ENCODE measurements at regions not wholly inside any gene's neighbourhood (a gene's known extent, or its start where the extent isn't known, plus 50 kb on each side); places are given as distances from the start of the nearest gene placed in this dataset.

DNA sequence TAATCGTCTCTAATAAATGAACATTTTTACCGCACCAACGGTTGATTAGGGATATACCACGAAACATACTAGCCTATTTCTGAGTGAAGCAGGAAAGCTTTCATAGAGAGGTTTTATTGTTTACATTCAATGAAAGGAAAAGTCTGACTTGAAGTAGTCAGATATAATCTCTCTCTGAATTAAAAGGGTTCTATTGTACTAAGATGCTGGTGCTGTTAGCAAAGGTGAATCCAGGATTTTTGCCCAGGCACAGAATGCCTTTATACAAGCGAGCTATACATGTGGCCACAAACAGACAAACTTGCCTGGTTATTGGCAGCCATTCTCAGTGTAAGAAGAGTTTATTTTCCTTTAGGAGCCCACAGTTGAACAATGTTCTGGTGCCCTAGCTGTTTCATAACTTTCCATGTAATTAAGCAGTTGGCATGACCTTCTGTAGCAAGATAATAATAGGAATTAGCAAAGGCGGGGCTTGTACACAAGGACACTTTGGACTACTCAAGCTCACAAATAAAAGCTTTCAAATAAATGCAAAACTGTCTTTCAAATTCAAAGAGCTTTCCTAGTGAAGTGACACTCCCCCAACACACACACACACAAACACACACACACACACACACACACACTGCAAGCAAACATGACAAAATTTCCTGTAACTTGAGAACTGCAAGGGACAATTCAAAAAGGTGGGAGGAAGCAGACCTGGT is 198.7 kb upstream of the MAP3K1 start:
- no peak for ATAC-seq (ENCODE audit: low FRiP score)
- DNase-seq: no peak
- H3K4me1 ChIP-seq (ENCODE audit: control insufficient read depth in 1 of 2, insufficient read depth in 2 of 2, low read length in 2 of 2): no peaks in the 10 kb centered on the region
- H3K27ac ChIP-seq (ENCODE audit: low read depth in 1 of 2, low read length in 2 of 2): no peak overlapping the region
- H3K9me3 ChIP-seq (ENCODE audit: control insufficient read depth, low read length): peaks cover 1% of the 10 kb centered on the region
- no peaks in the 10 kb centered on the region for H3K27me3 ChIP-seq (ENCODE audit: control insufficient read depth in 1 of 2, insufficient read depth in 2 of 2, low read length in 1 of 2)
- intact Hi-C loops (cut with DNase I): no loop called here
- H3K36me3 ChIP-seq (ENCODE audit: control insufficient read depth in 1 of 2, insufficient read depth in 2 of 2, low read length in 1 of 2): no peaks in the 10 kb centered on the region
- H3K4me3 ChIP-seq (ENCODE audit: low read length in 2 of 2): no peak overlapping the region
- 66 to 76% methylated on average over 6 of the region's 6 CpGs for WGBS, 2 donors

DNA sequence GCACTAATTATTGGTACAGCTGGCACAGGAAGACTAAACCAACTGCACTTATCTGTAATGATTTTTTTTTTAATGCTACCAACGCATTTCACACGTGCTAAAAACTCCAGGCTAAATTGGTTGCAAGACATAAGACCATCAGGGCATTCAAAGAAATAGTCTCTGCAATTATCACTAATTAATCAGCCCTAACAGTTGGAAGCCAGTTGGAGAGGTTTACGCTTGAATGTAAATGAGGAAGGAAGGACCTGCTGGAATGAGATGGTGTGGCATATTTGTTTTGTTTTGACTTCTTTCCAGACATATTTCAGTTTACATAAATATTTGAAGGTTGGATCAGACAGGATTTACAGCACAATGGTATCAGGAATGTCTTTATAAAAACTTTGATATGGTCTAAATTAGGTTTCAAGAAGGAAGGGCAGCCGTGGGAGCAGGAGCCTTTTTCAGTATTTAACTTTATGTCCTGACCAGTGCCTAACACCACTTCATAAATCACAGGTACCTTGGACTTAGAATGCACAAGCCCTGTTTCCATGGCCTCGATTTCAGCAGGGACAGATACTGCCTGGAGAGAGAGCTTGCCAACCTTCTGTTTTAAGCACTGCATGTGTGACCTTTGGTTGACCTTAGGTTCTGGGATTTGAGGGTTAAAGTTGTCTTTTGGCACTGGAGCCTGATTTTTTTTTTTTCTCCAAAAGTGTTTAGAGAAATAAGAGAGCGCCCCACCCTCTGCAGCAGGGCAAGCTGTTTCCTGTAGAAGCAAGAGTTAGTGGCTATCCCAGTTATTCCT is 199.8 kb upstream of the MAP3K1 start:
- H3K27ac ChIP-seq (ENCODE audit: low read depth in 1 of 2, low read length in 2 of 2): no peak overlapping the region
- ATAC-seq (ENCODE audit: low FRiP score) (no peak), DNase-seq (no peak)
- no peak overlapping the region for H3K4me3 ChIP-seq (ENCODE audit: low read length in 2 of 2)
- H3K36me3 ChIP-seq (ENCODE audit: control insufficient read depth in 1 of 2, insufficient read depth in 2 of 2, low read length in 1 of 2): no peaks in the 10 kb centered on the region
- H3K4me1 ChIP-seq (ENCODE audit: control insufficient read depth in 1 of 2, insufficient read depth in 2 of 2, low read length in 2 of 2): no peaks in the 10 kb centered on the region
- intact Hi-C loops (cut with DNase I): no loop called here
- 39 to 43% methylated on average over 6 of the region's 6 CpGs for WGBS, 2 donors
- peaks cover 1% of the 10 kb centered on the region for H3K9me3 ChIP-seq (ENCODE audit: control insufficient read depth, low read length)
- no peaks in the 10 kb centered on the region for H3K27me3 ChIP-seq (ENCODE audit: control insufficient read depth in 1 of 2, insufficient read depth in 2 of 2, low read length in 1 of 2)

DNA sequence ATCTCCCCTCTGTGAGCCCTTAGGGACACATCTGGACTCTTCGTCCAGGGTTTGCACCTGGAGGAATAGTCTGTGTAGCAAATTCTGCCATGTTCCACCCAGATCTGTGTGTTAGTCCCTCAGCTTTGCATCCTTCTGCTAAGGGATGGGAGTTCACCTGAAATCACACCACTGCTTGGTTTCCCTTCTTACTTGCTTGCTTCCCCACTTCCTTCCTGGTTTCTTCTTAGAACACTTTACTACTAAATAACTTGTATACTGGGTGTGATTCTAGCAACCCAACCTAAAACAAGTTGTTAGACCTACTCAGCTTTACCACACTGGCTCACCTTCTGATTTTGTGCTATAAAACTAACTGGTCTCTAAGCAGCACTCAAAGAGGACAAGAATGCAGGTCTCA is 202.6 kb upstream of the MAP3K1 start:
- Histone ChIP-seq H3K9me3 (ENCODE audit: control insufficient read depth, low read length) (peaks cover 1% of the 10 kb centered on the region), H3K27ac (ENCODE audit: low read depth in 1 of 2, low read length in 2 of 2) (no peak overlapping the region), H3K4me1 (ENCODE audit: control insufficient read depth in 1 of 2, insufficient read depth in 2 of 2, low read length in 2 of 2) (peaks cover 0 to 5% of the 10 kb centered on the region in 2 donors), H3K4me3 (ENCODE audit: low read length in 2 of 2) (no peak overlapping the region), H3K36me3 (ENCODE audit: control insufficient read depth in 1 of 2, insufficient read depth in 2 of 2, low read length in 1 of 2) (no peaks in the 10 kb centered on the region), H3K27me3 (ENCODE audit: control insufficient read depth in 1 of 2, insufficient read depth in 2 of 2, low read length in 1 of 2) (no peaks in the 10 kb centered on the region)
- WGBS, 2 donors: 89 to 92% methylated on average over 1 of the region's 1 CpG
- intact Hi-C loops (cut with DNase I): no loop called here
- DNase-seq: no peak
- no peak for ATAC-seq (ENCODE audit: low FRiP score)

DNA sequence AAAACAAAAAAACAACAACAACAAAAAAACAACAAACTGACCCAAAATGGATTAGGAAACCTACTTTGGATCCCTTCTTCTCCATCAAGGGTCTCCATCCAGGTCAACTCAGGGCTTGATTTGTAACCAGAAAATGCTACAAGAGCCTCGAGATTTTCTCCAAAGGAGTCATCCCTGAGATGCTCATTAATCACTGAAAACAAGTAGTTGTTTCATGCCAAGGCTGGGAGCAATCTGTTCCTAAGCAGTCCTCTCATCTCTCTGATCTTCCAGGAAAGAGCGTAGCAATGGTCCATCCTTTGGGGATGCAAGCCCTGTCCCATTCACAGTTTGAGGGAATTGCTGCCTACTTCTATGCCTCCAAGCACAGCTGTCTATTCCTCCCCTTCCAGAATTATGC is 203.0 kb upstream of the MAP3K1 start:
- DNase-seq (no peak), ATAC-seq (ENCODE audit: low FRiP score) (no peak)
- no peaks in the 10 kb centered on the region for H3K36me3 ChIP-seq (ENCODE audit: control insufficient read depth in 1 of 2, insufficient read depth in 2 of 2, low read length in 1 of 2)
- WGBS, 2 donors: 83 to 89% methylated on average over 2 of the region's 2 CpGs
- no peaks in the 10 kb centered on the region for H3K9me3 ChIP-seq (ENCODE audit: control insufficient read depth, low read length)
- H3K27me3 ChIP-seq (ENCODE audit: control insufficient read depth in 1 of 2, insufficient read depth in 2 of 2, low read length in 1 of 2): no peaks in the 10 kb centered on the region
- H3K4me1 ChIP-seq (ENCODE audit: control insufficient read depth in 1 of 2, insufficient read depth in 2 of 2, low read length in 2 of 2): peaks cover 0 to 5% of the 10 kb centered on the region in 2 donors
- H3K27ac ChIP-seq (ENCODE audit: low read depth in 1 of 2, low read length in 2 of 2): no peak overlapping the region
- intact Hi-C loops (cut with DNase I): no loop called here
- no peak overlapping the region for H3K4me3 ChIP-seq (ENCODE audit: low read length in 2 of 2)

DNA sequence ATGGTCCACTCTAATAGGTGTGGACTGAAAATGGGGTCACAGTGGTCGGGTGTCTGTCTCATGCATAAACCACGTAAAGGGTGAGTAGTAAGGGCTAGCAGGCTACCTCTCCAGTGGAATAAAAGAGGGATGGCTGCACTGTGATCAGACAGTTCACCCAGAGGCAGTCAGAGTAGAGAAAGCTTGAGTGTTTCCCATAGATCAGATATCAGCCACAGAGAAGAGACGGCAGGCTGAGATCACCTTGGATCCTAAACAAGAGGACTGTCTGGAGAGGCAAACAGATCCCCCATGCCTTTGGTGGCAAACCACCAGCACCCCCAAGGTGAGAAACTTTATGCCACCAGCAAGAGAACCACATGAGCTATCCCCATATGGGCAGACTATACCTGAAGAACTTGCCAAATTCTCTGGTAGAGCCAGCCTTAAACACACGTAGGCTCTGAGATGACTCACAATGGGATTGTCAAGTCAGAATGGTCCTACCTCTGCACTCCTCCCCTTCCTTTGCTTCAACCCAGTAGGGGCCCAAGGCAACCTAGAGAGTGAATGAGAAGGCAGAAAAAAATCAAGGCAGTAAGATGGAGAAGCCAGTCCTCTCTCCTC is 205.2 kb upstream of the MAP3K1 start:
- DNase-seq (no peak), ATAC-seq (ENCODE audit: low FRiP score) (no peak)
- WGBS, 2 donors: 81 to 83% methylated on average over 4 of the region's 4 CpGs
- Histone ChIP-seq H3K9me3 (ENCODE audit: control insufficient read depth, low read length) (no peaks in the 10 kb centered on the region), H3K4me1 (ENCODE audit: control insufficient read depth in 1 of 2, insufficient read depth in 2 of 2, low read length in 2 of 2) (peaks cover 0 to 5% of the 10 kb centered on the region in 2 donors), H3K27ac (ENCODE audit: low read depth in 1 of 2, low read length in 2 of 2) (no peak overlapping the region), H3K27me3 (ENCODE audit: control insufficient read depth in 1 of 2, insufficient read depth in 2 of 2, low read length in 1 of 2) (no peaks in the 10 kb centered on the region), H3K36me3 (ENCODE audit: control insufficient read depth in 1 of 2, insufficient read depth in 2 of 2, low read length in 1 of 2) (no peaks in the 10 kb centered on the region), H3K4me3 (ENCODE audit: low read length in 2 of 2) (no peak overlapping the region)
- intact Hi-C loops (cut with DNase I): no loop called here

DNA sequence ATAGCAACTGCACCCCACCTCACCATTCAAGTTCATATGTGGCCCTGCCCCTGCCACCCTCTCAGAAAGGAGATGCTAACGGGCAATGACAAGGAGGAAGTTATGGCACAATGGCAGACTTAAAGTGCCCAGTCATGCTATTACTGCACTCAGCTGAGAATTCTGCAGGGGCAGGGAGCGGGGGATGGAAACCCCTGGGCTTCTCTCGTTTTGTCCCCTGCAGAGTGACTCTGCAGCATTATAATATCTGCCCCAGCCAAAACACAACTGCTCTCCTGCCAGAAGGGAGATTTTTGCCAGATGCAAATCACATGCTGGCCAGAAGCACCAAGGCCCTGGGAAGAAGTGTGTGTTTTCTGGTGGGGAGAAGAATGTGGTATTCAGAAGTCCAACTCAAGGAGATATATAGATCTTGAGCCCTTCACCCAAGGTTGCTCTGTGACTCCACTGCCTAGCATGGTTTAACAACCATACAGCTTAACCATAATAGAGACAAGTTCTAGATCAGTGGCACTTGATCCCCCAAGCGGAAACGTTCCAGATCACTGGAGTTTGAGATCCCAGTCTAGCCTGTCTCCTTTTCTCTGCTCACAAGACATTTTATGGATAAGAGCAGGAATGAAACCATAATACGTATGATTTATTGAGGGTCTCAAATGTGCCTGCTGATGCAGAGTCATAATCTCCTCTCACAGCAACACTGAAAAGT is 207.0 kb upstream of the MAP3K1 start:
- Histone ChIP-seq H3K36me3 (ENCODE audit: control insufficient read depth in 1 of 2, insufficient read depth in 2 of 2, low read length in 1 of 2) (no peaks in the 10 kb centered on the region), H3K9me3 (ENCODE audit: control insufficient read depth, low read length) (no peaks in the 10 kb centered on the region), H3K27me3 (ENCODE audit: control insufficient read depth in 1 of 2, insufficient read depth in 2 of 2, low read length in 1 of 2) (no peaks in the 10 kb centered on the region), H3K4me3 (ENCODE audit: low read length in 2 of 2) (no peak overlapping the region), H3K27ac (ENCODE audit: low read depth in 1 of 2, low read length in 2 of 2) (no peak overlapping the region), H3K4me1 (ENCODE audit: control insufficient read depth in 1 of 2, insufficient read depth in 2 of 2, low read length in 2 of 2) (peaks cover 0 to 5% of the 10 kb centered on the region in 2 donors)
- WGBS, 2 donors: 53 to 59% methylated on average over 6 of the region's 6 CpGs
- intact Hi-C loops (cut with DNase I): no loop called here
- DNase-seq (peak in 1 of 2 donors; percentile 57), ATAC-seq (ENCODE audit: low FRiP score) (peak; percentile 63)

DNA sequence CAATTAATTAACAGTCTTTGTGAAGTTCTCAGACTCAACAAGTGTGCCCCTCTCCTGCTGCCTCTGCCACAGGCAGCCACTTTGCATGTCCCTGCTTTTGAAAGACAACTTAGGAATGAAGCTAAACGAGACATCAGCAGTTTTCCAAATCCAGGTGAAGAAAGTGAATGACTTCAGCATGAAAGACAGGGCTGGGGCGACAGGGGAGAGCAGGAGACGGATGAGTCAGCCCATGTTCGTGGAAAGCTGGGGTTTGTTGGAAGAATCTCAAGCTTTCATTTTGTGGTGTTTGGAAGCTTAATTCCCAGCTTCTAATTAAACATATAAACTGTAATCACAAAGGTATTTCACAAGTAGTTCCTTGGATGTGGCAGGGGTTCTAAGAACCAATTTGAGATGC is 207.8 kb upstream of the MAP3K1 start:
- H3K27ac ChIP-seq (ENCODE audit: low read depth in 1 of 2, low read length in 2 of 2): no peak overlapping the region
- no peak for ATAC-seq (ENCODE audit: low FRiP score)
- intact Hi-C loops (cut with DNase I): no loop called here
- no peaks in the 10 kb centered on the region for H3K36me3 ChIP-seq (ENCODE audit: control insufficient read depth in 1 of 2, insufficient read depth in 2 of 2, low read length in 1 of 2)
- no peaks in the 10 kb centered on the region for H3K9me3 ChIP-seq (ENCODE audit: control insufficient read depth, low read length)
- H3K4me3 ChIP-seq (ENCODE audit: low read length in 2 of 2): no peak overlapping the region
- H3K4me1 ChIP-seq (ENCODE audit: control insufficient read depth in 1 of 2, insufficient read depth in 2 of 2, low read length in 2 of 2): peaks cover 0 to 5% of the 10 kb centered on the region in 2 donors
- 17 to 22% methylated on average over 4 of the region's 4 CpGs for WGBS, 2 donors
- H3K27me3 ChIP-seq (ENCODE audit: control insufficient read depth in 1 of 2, insufficient read depth in 2 of 2, low read length in 1 of 2): no peaks in the 10 kb centered on the region
- DNase-seq: no peak

DNA sequence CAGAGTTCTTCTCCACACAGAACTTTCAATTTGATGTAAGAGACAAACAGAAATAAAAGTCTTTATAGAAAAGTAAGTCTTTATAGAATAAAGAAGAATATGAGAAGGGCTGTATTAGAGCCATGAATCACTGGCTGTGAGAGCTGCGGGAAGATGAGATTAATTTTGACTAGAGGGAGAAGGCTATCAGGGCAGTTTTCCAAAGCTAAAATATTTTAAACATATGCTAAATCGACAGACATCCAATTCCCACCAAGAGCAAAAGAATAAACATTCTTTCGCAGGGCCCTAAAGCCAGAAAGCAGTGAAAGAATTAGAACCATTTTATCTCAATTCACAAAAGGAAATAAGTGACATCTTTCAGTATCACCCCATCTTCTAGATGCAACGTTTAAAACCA is 208.3 kb upstream of the MAP3K1 start:
- Histone ChIP-seq H3K9me3 (ENCODE audit: control insufficient read depth, low read length) (no peaks in the 10 kb centered on the region), H3K4me1 (ENCODE audit: control insufficient read depth in 1 of 2, insufficient read depth in 2 of 2, low read length in 2 of 2) (peaks cover 0 to 5% of the 10 kb centered on the region in 2 donors), H3K4me3 (ENCODE audit: low read length in 2 of 2) (no peak overlapping the region), H3K36me3 (ENCODE audit: control insufficient read depth in 1 of 2, insufficient read depth in 2 of 2, low read length in 1 of 2) (no peaks in the 10 kb centered on the region), H3K27ac (ENCODE audit: low read depth in 1 of 2, low read length in 2 of 2) (no peak overlapping the region), H3K27me3 (ENCODE audit: control insufficient read depth in 1 of 2, insufficient read depth in 2 of 2, low read length in 1 of 2) (no peaks in the 10 kb centered on the region)
- DNase-seq (no peak), ATAC-seq (ENCODE audit: low FRiP score) (no peak)
- intact Hi-C loops (cut with DNase I): no loop called here
- WGBS, 2 donors: 18 to 30% methylated on average over 4 of the region's 4 CpGs
